ENCODE measurements at regions not wholly inside any gene's neighbourhood (a gene's known extent, or its start where the extent isn't known, plus 50 kb on each side); places are given as distances from the start of the nearest gene placed in this dataset.

DNA sequence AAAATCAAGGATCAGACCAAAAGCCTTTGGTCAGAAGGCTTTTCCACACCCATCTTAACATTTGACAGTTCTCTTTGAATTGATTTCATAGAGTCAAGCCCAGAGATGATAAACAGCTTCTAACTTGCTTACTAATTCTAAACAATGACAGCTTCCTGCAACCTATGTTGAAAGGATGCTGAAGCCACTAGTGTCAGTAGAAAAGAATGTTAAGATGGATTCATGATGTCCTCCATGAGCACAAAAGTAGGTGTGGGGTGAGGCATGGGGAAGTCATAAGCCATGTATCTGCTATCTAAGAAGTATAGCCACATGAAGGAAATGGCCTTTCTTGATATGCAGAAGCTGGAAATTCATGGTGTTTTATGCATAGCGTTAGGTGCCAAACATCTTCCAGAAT is 269.3 kb downstream of the DHX15 start:
- peaks cover 7% of the 10 kb centered on the region for H3K4me1 ChIP-seq (ENCODE audit: control insufficient read depth, insufficient read depth, low read length)
- H3K27me3 ChIP-seq (ENCODE audit: control insufficient read depth, insufficient read depth, low read length, poor library complexity, severe bottlenecking) = no peaks in the 10 kb centered on the region
- H3K4me3 ChIP-seq (ENCODE audit: insufficient read depth, low read depth, low read length) = no peak overlapping the region
- 92 to 97% methylated on average over 1 of the region's 1 CpG for WGBS, 2 experiments
- no peaks in the 10 kb centered on the region for H3K9me3 ChIP-seq (ENCODE audit: control insufficient read depth, low read length)
- no peaks in the 10 kb centered on the region for H3K36me3 ChIP-seq (ENCODE audit: control insufficient read depth, insufficient read depth, low read length)
- H3K27ac ChIP-seq (ENCODE audit: insufficient read depth, low read depth, low read length, poor library complexity, severe bottlenecking) = no peak overlapping the region

DNA sequence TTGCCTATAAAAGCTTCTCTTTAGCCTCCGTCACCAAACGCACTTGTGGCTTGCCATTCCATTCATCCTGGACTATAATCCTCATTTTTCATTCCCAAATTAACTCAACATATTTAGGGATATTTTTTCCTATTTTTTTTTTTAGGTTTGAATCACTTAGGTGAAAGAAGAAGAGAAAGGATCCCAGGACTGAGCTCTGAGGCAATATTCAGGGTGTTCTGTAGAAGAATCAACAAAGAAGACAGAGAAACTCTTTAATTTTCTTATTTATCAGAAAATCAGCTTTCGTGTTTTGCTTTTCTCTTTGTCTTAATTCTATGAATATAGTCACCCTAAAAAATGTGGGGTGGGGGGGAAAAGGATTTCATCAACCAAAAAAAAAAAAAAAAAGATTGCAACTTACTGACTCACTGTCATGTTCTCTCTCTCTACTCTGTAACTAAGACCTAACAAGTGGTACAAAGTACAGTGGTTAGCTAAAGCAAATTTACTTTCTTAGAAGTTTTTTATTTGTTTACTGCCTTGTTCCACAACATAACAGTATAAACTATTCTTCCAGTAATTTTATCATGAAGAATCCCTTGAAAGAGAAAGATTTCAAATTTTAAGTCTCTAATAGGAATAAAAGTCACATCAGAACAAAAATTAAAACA is 272.0 kb downstream of the DHX15 start:
- Histone ChIP-seq H3K27me3 (ENCODE audit: control insufficient read depth, insufficient read depth, low read length, poor library complexity, severe bottlenecking) (no peaks in the 10 kb centered on the region), H3K9me3 (ENCODE audit: control insufficient read depth, low read length) (no peaks in the 10 kb centered on the region), H3K4me1 (ENCODE audit: control insufficient read depth, insufficient read depth, low read length) (peaks cover 7% of the 10 kb centered on the region), H3K27ac (ENCODE audit: insufficient read depth, low read depth, low read length, poor library complexity, severe bottlenecking) (no peak overlapping the region), H3K36me3 (ENCODE audit: control insufficient read depth, insufficient read depth, low read length) (no peaks in the 10 kb centered on the region), H3K4me3 (ENCODE audit: insufficient read depth, low read depth, low read length) (no peak overlapping the region)
- WGBS, 2 experiments = 88 to 98% methylated on average over 2 of the region's 3 CpGs

- Histone ChIP-seq H3K27ac (ENCODE audit: insufficient read depth, low read depth, low read length, poor library complexity, severe bottlenecking) (no peak overlapping the region), H3K4me1 (ENCODE audit: control insufficient read depth, insufficient read depth, low read length) (no peaks in the 10 kb centered on the region), H3K27me3 (ENCODE audit: control insufficient read depth, insufficient read depth, low read length, poor library complexity, severe bottlenecking) (no peaks in the 10 kb centered on the region), H3K36me3 (ENCODE audit: control insufficient read depth, insufficient read depth, low read length) (no peaks in the 10 kb centered on the region), H3K9me3 (ENCODE audit: control insufficient read depth, low read length) (no peaks in the 10 kb centered on the region), H3K4me3 (ENCODE audit: insufficient read depth, low read depth, low read length) (no peak overlapping the region)
- WGBS, 2 experiments = 88 to 95% methylated on average over 2 of the region's 2 CpGs
These were observed 280.4 kb downstream of the DHX15 start for GRCh38 chr4:24303926-24304325.

GRCh38 chr4:24298911-24299310 is 285.4 kb downstream of the DHX15 start:
- H3K4me3 ChIP-seq (ENCODE audit: insufficient read depth, low read depth, low read length) = no peak overlapping the region
- no peaks in the 10 kb centered on the region for H3K4me1 ChIP-seq (ENCODE audit: control insufficient read depth, insufficient read depth, low read length)
- no peak overlapping the region for H3K27ac ChIP-seq (ENCODE audit: insufficient read depth, low read depth, low read length, poor library complexity, severe bottlenecking)
- peaks cover 2% of the 10 kb centered on the region for H3K9me3 ChIP-seq (ENCODE audit: control insufficient read depth, low read length)
- H3K36me3 ChIP-seq (ENCODE audit: control insufficient read depth, insufficient read depth, low read length) = no peaks in the 10 kb centered on the region
- WGBS, 2 experiments = 89 to 97% methylated on average over 2 to 3 of the region's 3 CpGs
- H3K27me3 ChIP-seq (ENCODE audit: control insufficient read depth, insufficient read depth, low read length, poor library complexity, severe bottlenecking) = no peaks in the 10 kb centered on the region

- Histone ChIP-seq H3K27ac (ENCODE audit: insufficient read depth, low read depth, low read length, poor library complexity, severe bottlenecking) (no peak overlapping the region), H3K4me1 (ENCODE audit: control insufficient read depth, insufficient read depth, low read length) (no peaks in the 10 kb centered on the region), H3K9me3 (ENCODE audit: control insufficient read depth, low read length) (no peaks in the 10 kb centered on the region), H3K4me3 (ENCODE audit: insufficient read depth, low read depth, low read length) (no peak overlapping the region), H3K36me3 (ENCODE audit: control insufficient read depth, insufficient read depth, low read length) (no peaks in the 10 kb centered on the region), H3K27me3 (ENCODE audit: control insufficient read depth, insufficient read depth, low read length, poor library complexity, severe bottlenecking) (no peaks in the 10 kb centered on the region)
- 69 to 93% methylated on average over 3 of the region's 3 CpGs for WGBS, 2 experiments
These were observed 297.3 kb downstream of the DHX15 start for GRCh38 chr4:24287096-24287495.

GRCh38 chr4:24285759-24286158 is 298.6 kb downstream of the DHX15 start:
- Histone ChIP-seq H3K36me3 (ENCODE audit: control insufficient read depth, insufficient read depth, low read length) (no peaks in the 10 kb centered on the region), H3K27me3 (ENCODE audit: control insufficient read depth, insufficient read depth, low read length, poor library complexity, severe bottlenecking) (no peaks in the 10 kb centered on the region), H3K9me3 (ENCODE audit: control insufficient read depth, low read length) (no peaks in the 10 kb centered on the region), H3K4me3 (ENCODE audit: insufficient read depth, low read depth, low read length) (no peak overlapping the region), H3K4me1 (ENCODE audit: control insufficient read depth, insufficient read depth, low read length) (no peaks in the 10 kb centered on the region), H3K27ac (ENCODE audit: insufficient read depth, low read depth, low read length, poor library complexity, severe bottlenecking) (no peak overlapping the region)
- 87 to 91% methylated on average over 4 of the region's 4 CpGs for WGBS, 2 experiments

GRCh38 chr4:24282446-24282845 is 301.9 kb downstream of the DHX15 start:
- 89 to 93% methylated on average over 5 of the region's 5 CpGs for WGBS, 2 experiments
- Histone ChIP-seq H3K36me3 (ENCODE audit: control insufficient read depth, insufficient read depth, low read length) (no peaks in the 10 kb centered on the region), H3K27ac (ENCODE audit: insufficient read depth, low read depth, low read length, poor library complexity, severe bottlenecking) (no peak overlapping the region), H3K4me3 (ENCODE audit: insufficient read depth, low read depth, low read length) (no peak overlapping the region), H3K4me1 (ENCODE audit: control insufficient read depth, insufficient read depth, low read length) (peaks cover 3% of the 10 kb centered on the region), H3K9me3 (ENCODE audit: control insufficient read depth, low read length) (no peaks in the 10 kb centered on the region), H3K27me3 (ENCODE audit: control insufficient read depth, insufficient read depth, low read length, poor library complexity, severe bottlenecking) (no peaks in the 10 kb centered on the region)

DNA sequence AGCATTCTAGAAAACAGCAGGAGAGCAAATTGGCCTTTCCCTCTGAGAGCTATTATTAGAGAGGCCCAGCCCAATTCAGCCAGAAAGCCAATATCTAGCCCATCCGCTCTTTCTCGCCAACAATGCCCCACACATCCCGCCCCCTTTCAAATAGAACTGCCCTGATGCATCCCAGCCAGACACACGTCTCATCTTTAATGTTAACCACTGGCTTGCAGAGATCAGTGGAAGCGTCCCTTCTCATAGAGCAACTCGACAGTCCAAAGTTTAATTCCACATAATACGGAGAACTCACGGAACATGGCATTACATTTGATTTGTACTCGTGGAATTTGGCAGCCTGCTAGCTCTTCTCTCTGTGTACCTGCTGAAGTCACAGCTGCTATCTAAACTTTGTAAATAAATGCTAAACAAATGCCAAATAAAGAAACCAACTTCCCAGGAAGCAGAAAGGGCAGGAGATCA is 304.4 kb downstream of the DHX15 start:
- no peak overlapping the region for H3K4me3 ChIP-seq (ENCODE audit: insufficient read depth, low read depth, low read length)
- H3K27me3 ChIP-seq (ENCODE audit: control insufficient read depth, insufficient read depth, low read length, poor library complexity, severe bottlenecking) = no peaks in the 10 kb centered on the region
- WGBS, 2 experiments = 86 to 87% methylated on average over 9 of the region's 9 CpGs
- no peak overlapping the region for H3K27ac ChIP-seq (ENCODE audit: insufficient read depth, low read depth, low read length, poor library complexity, severe bottlenecking)
- H3K9me3 ChIP-seq (ENCODE audit: control insufficient read depth, low read length) = no peaks in the 10 kb centered on the region
- H3K4me1 ChIP-seq (ENCODE audit: control insufficient read depth, insufficient read depth, low read length) = peaks cover 3% of the 10 kb centered on the region
- no peaks in the 10 kb centered on the region for H3K36me3 ChIP-seq (ENCODE audit: control insufficient read depth, insufficient read depth, low read length)

GRCh38 chr4:24279469-24279868 is 304.9 kb downstream of the DHX15 start:
- Histone ChIP-seq H3K9me3 (ENCODE audit: control insufficient read depth, low read length) (no peaks in the 10 kb centered on the region), H3K4me1 (ENCODE audit: control insufficient read depth, insufficient read depth, low read length) (peaks cover 3% of the 10 kb centered on the region), H3K4me3 (ENCODE audit: insufficient read depth, low read depth, low read length) (no peak overlapping the region), H3K36me3 (ENCODE audit: control insufficient read depth, insufficient read depth, low read length) (no peaks in the 10 kb centered on the region), H3K27ac (ENCODE audit: insufficient read depth, low read depth, low read length, poor library complexity, severe bottlenecking) (no peak overlapping the region), H3K27me3 (ENCODE audit: control insufficient read depth, insufficient read depth, low read length, poor library complexity, severe bottlenecking) (no peaks in the 10 kb centered on the region)
- WGBS, 2 experiments = 87 to 89% methylated on average over 8 of the region's 8 CpGs

GRCh38 chr4:24278693-24279092 is 305.7 kb downstream of the DHX15 start:
- Histone ChIP-seq H3K27ac (ENCODE audit: insufficient read depth, low read depth, low read length, poor library complexity, severe bottlenecking) (no peak overlapping the region), H3K4me3 (ENCODE audit: insufficient read depth, low read depth, low read length) (no peak overlapping the region), H3K4me1 (ENCODE audit: control insufficient read depth, insufficient read depth, low read length) (peaks cover 3% of the 10 kb centered on the region), H3K27me3 (ENCODE audit: control insufficient read depth, insufficient read depth, low read length, poor library complexity, severe bottlenecking) (no peaks in the 10 kb centered on the region), H3K36me3 (ENCODE audit: control insufficient read depth, insufficient read depth, low read length) (no peaks in the 10 kb centered on the region), H3K9me3 (ENCODE audit: control insufficient read depth, low read length) (no peaks in the 10 kb centered on the region)
- WGBS, 2 experiments = 90 to 92% methylated on average over 4 of the region's 4 CpGs

All from ectodermal cell (in vitro differentiated cells).